ENCODE measurements at regions not wholly inside any gene's neighbourhood (a gene's known extent, or its start where the extent isn't known, plus 50 kb on each side); places are given as distances from the start of the nearest gene placed in this dataset.
"Not testable (repeated sequence)": the region's sequence is repeated elsewhere in the genome, so short reads cannot be mapped to it uniquely, and the experiment has no call there.

GRCh38 chr7:16261654-16262053, 159.7 kb downstream of the CRPPA start:
- H3K4me3 ChIP-seq (ENCODE audit: low read depth, low read length): no peak overlapping the region
- TF ChIP-seq, protein P1, sequence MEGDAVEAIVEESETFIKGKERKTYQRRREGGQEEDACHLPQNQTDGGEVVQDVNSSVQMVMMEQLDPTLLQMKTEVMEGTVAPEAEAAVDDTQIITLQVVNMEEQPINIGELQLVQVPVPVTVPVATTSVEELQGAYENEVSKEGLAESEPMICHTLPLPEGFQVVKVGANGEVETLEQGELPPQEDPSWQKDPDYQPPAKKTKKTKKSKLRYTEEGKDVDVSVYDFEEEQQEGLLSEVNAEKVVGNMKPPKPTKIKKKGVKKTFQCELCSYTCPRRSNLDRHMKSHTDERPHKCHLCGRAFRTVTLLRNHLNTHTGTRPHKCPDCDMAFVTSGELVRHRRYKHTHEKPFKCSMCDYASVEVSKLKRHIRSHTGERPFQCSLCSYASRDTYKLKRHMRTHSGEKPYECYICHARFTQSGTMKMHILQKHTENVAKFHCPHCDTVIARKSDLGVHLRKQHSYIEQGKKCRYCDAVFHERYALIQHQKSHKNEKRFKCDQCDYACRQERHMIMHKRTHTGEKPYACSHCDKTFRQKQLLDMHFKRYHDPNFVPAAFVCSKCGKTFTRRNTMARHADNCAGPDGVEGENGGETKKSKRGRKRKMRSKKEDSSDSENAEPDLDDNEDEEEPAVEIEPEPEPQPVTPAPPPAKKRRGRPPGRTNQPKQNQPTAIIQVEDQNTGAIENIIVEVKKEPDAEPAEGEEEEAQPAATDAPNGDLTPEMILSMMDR (conservative IDR thresholded peaks at IDR 0.05; ENCODE audit: low read depth, low read length): no peak
- DNase-seq (ENCODE audit: low read depth): no peak

DNA sequence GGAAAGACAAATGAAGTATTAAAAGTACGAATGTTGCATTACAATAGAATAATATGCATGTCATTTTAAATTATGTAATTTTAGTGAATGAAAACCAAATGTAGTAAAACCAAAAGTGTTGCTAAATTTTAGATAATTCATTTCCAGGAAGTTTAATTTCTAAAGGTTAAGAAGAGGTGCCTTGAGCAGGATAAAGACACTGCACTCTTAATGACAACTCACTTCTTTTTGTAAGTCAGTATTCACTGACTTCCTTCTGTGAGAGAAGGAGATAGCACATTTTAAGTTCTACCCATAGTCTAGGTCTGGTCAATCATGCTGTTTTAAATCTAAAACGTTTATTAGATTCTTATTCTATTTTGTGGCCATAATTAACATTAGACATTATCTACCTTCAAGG, 160.2 kb downstream of the CRPPA start:
- TF ChIP-seq, protein P1 (conservative IDR thresholded peaks at IDR 0.05; ENCODE audit: low read depth, low read length): no peak

DNA sequence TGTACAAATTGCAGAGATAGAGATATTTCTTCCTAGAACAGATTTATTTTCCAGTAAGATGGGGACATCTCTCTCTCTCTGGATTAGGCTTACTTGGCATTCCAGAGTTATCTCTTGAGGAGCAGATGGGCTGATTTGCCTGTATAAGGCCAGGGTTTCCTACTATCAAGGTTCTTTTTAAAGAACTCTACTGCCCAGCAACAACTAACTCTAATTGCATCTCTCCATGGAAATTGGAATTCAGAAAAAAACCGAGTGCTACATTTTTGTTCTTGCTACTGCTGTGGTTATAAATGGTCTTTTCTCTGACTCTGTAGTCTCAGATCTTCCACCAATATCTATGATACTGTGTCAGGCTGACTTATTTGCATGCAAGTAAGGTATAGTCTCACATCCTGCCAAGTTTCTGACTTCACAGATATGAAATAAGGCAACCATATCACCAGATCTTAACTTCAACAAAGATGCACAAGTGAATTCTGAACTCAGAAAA, 161.1 kb downstream of the CRPPA start:
- TF ChIP-seq, protein P1 (conservative IDR thresholded peaks at IDR 0.05; ENCODE audit: low read depth, low read length): no peak
- no peak overlapping the region for H3K4me3 ChIP-seq (ENCODE audit: low read depth, low read length)
- DNase-seq (ENCODE audit: low read depth): no peak

More for the DNA sequence above, 160.2 kb downstream of the CRPPA start:
- no peak overlapping the region for H3K4me3 ChIP-seq (ENCODE audit: low read depth, low read length)
- DNase-seq (ENCODE audit: low read depth): no peak

GRCh38 chr7:16256419-16256818, 164.9 kb downstream of the CRPPA start:
- not testable (repeated sequence) for DNase-seq (ENCODE audit: low read depth); H3K4me3 ChIP-seq (ENCODE audit: low read depth, low read length)

DNA sequence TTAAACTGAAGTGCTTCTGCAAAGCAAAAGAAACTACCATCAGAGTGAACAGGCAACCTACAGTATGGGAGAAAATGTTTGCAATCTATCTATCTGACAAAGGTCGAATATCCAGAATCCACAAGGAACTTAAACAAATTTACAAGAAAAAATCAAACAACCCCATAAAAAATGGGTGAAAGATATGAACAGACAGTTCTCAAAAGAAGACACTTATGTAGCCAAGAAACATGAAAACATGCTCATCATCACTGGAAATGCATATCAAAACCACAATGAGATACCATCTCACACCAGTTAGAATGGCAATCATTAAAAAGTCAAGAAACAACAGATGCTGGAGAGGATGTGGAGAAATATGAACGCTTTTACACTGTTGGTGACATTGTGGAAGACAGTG, 165.4 kb downstream of the CRPPA start:
- DNase-seq (ENCODE audit: low read depth); H3K4me3 ChIP-seq (ENCODE audit: low read depth, low read length): not testable (repeated sequence)

- not testable (repeated sequence) for DNase-seq (ENCODE audit: low read depth); H3K4me3 ChIP-seq (ENCODE audit: low read depth, low read length)
Measured at GRCh38 chr7:16250655-16251054, 170.7 kb downstream of the CRPPA start.

DNA sequence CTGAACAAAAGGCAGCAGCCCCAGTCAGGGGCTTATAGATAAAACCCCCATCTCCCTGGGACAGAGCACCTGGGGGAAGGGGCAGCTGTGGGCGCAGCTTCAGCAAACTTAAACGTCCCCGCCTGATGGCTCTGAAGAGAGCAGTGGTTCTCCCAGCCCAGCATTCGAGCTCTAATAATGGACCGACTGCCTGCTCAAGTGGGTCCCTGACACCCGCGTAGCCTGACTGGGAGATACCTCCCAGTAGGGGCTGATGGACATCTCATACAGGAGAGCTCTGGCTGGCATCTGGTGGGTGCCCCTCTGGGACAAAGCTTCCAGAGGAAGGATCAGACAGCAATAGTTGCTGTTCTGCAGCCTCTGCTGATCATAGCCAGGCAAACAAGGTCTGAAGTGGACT, 172.1 kb downstream of the CRPPA start:
- H3K4me3 ChIP-seq (ENCODE audit: low read depth, low read length); DNase-seq (ENCODE audit: low read depth): not testable (repeated sequence)

DNA sequence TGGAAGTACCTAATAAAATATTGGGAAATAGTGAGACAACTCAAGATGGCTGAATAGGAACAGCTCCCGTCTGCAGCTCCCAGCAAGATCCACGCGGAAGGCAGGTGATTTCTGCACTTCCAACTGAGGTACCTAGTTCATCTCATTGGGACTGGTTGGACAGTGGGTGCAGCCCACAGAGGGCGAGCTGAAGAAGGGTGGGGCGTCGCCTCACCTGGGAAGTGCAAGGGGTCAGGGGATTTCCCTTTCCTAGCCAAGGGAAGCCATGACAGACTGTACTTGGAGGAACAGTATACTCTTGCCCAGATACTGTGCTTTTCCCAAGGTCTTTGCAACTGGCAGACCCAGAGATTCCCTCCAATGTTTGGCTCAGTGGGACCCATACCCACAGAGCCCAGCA, 172.8 kb downstream of the CRPPA start:
- not testable (repeated sequence) for H3K4me3 ChIP-seq (ENCODE audit: low read depth, low read length); DNase-seq (ENCODE audit: low read depth)

GRCh38 chr7:16244469-16244868, 176.9 kb downstream of the CRPPA start:
- TF ChIP-seq, protein P1 (conservative IDR thresholded peaks at IDR 0.05; ENCODE audit: low read depth, low read length): no peak
- no peak overlapping the region for H3K4me3 ChIP-seq (ENCODE audit: low read depth, low read length)

GRCh38 chr7:16242920-16243319, 178.4 kb downstream of the CRPPA start:
- no peak overlapping the region for H3K4me3 ChIP-seq (ENCODE audit: low read depth, low read length)
- DNase-seq (ENCODE audit: low read depth): no peak
- TF ChIP-seq, protein P1 (conservative IDR thresholded peaks at IDR 0.05; ENCODE audit: low read depth, low read length): no peak

More at GRCh38 chr7:16244469-16244868, 176.9 kb downstream of the CRPPA start:
- no peak for DNase-seq (ENCODE audit: low read depth)
